ENCODE measurements at regions not wholly inside any gene's neighbourhood (a gene's known extent, or its start where the extent isn't known, plus 50 kb on each side); places are given as distances from the start of the nearest gene placed in this dataset.

DNA sequence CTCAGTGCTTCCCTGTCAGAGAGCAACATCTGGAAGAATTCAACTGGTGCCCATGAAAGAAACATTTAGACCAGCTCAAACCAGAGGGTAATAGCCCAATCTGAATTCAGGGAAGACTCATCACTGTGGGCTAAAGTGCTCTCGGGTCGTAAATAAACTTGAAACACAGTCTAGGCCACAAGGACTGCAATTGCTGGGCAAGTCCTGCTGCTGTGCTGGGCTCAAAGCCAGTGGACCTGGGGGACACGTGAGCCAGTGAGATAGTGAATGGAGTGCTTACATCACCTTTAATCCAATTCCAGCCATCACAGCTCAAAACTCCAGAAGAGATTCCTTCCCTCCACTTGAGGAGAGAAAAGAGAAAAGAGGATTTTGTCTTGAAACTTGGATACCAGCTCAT lies 78.1 kb upstream of the DAP start:
- Histone ChIP-seq H3K4me1 (no peaks in the 10 kb centered on the region), H3K27me3 (no peaks in the 10 kb centered on the region), H3K9me3 (peaks cover 0 to 3% (median 0%) of the 10 kb centered on the region in 11 donors), H3K36me3 (no peaks in the 10 kb centered on the region), H3K27ac (no peak overlapping the region), H3K4me3 (no peak overlapping the region)
- WGBS, 2 donors: 44 to 56% methylated on average over 3 of the region's 3 CpGs
- intact Hi-C loops (cut with DNase I): no loop called here
- ATAC-seq: no peak
- no peak for DNase-seq
- TF ChIP-seq, protein P1, sequence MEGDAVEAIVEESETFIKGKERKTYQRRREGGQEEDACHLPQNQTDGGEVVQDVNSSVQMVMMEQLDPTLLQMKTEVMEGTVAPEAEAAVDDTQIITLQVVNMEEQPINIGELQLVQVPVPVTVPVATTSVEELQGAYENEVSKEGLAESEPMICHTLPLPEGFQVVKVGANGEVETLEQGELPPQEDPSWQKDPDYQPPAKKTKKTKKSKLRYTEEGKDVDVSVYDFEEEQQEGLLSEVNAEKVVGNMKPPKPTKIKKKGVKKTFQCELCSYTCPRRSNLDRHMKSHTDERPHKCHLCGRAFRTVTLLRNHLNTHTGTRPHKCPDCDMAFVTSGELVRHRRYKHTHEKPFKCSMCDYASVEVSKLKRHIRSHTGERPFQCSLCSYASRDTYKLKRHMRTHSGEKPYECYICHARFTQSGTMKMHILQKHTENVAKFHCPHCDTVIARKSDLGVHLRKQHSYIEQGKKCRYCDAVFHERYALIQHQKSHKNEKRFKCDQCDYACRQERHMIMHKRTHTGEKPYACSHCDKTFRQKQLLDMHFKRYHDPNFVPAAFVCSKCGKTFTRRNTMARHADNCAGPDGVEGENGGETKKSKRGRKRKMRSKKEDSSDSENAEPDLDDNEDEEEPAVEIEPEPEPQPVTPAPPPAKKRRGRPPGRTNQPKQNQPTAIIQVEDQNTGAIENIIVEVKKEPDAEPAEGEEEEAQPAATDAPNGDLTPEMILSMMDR (IDR thresholded peaks at IDR 0.05): no peak

DNA sequence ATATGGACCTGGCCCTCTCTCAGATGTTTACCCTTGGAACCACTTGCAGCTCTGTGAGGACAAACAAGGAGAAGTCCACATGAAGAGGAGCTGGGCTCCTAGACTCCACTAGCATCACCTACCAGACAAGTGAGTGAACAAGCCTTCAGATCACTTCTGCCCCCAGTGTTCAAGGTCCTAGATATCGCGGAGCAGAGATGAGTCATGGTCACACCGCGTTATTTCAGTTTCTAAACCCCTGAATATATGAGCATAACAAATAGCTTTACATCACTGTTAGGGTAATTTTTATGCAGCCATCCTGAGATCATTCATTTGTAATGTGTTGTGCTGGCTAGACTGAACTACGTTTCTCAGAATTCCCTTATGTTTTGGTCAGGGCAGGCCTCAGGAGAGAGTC lies 77.0 kb upstream of the DAP start:
- Histone ChIP-seq H3K4me3 (no peak overlapping the region), H3K9me3 (no peaks in the 10 kb centered on the region), H3K36me3 (no peaks in the 10 kb centered on the region), H3K27me3 (no peaks in the 10 kb centered on the region), H3K4me1 (no peaks in the 10 kb centered on the region), H3K27ac (no peak overlapping the region)
- DNase-seq: no peak
- no peak for ATAC-seq
- TF ChIP-seq, protein P1 (IDR thresholded peaks at IDR 0.05): no peak
- WGBS, 2 donors: 86 to 90% methylated on average over 5 of the region's 5 CpGs
- intact Hi-C loops (cut with DNase I): no loop called here

DNA sequence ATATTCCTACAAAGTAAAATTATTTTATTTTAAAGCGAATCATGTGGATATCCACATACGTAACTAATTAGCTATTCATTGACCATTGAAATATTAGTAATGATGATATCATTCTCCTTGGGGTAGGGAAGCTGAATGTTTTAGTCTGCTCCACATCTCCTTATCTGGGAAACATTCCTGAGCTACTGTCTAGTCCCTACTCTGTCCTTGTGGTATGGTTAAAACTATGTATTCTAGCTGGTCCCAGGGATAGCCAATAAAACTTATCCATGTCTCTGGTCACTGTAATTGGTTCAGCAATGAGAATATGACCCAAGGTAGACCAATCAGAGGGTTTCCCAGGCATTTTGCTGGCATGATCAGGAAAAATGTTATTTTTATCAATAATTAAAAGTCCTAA lies 76.0 kb upstream of the DAP start:
- Histone ChIP-seq H3K27me3 (no peaks in the 10 kb centered on the region), H3K36me3 (no peaks in the 10 kb centered on the region), H3K27ac (no peak overlapping the region), H3K9me3 (no peaks in the 10 kb centered on the region), H3K4me3 (no peak overlapping the region), H3K4me1 (no peaks in the 10 kb centered on the region)
- 92 to 99% methylated on average over 2 of the region's 2 CpGs for WGBS, 2 donors
- ATAC-seq (no peak), DNase-seq (no peak)
- TF ChIP-seq, protein P1 (IDR thresholded peaks at IDR 0.05): no peak
- intact Hi-C loops (cut with DNase I): no loop called here

DNA sequence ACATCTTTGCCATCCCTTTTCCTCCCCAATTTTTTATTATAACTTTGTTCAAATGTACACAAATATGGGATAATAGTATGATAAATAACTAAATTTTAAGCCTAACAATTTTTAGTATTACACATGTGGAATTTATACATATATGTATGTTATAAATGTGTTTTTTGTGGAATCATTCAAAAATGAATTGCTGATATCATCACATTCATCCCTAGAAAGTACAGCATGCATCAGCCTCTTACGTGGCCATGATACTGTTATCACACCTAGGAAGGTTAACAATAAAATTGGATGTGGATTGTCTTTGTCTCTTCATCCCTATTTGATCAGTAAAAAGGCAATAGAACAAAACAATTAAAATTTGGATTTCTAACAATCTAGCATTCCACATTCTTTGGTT lies 73.7 kb upstream of the DAP start:
- intact Hi-C loops (cut with DNase I): no loop called here
- TF ChIP-seq, protein P1 (IDR thresholded peaks at IDR 0.05): no peak
- H3K9me3 ChIP-seq: no peaks in the 10 kb centered on the region
- ATAC-seq (no peak), DNase-seq (no peak)
- H3K27ac ChIP-seq: no peak overlapping the region
- no peaks in the 10 kb centered on the region for H3K4me1 ChIP-seq
- no peak overlapping the region for H3K4me3 ChIP-seq
- no peaks in the 10 kb centered on the region for H3K36me3 ChIP-seq
- no peaks in the 10 kb centered on the region for H3K27me3 ChIP-seq
- 82 to 83% methylated on average over 1 of the region's 1 CpG for WGBS, 2 donors

DNA sequence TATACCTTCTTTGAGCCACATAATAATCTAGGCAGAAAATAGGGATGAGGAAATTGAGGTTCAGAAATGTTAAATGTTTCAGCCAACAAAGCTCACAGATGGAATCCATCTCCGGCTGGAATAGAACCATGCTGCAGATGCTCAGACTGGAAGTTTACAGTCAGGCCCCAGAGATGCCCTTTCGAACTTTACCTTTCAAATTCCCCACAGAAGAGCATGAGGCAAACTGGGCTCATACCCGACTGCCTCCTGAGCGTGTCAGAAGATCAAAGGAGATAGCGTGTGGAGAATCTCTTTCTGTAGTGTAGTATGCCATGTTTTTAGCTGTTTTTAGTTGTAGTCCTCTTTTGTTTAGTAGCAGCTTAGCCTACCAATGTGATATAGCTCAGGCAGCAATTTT lies 72.0 kb upstream of the DAP start:
- no peak for ATAC-seq
- intact Hi-C loops (cut with DNase I): no loop called here

More for the DNA sequence above, 72.0 kb upstream of the DAP start:
- DNase-seq: no peak
- H3K27ac ChIP-seq: no peak overlapping the region
- no peaks in the 10 kb centered on the region for H3K9me3 ChIP-seq
- no peaks in the 10 kb centered on the region for H3K36me3 ChIP-seq
- H3K4me3 ChIP-seq: no peak overlapping the region
- 64 to 69% methylated on average over 5 of the region's 5 CpGs for WGBS, 2 donors
- TF ChIP-seq, protein P1 (IDR thresholded peaks at IDR 0.05): no peak
- no peaks in the 10 kb centered on the region for H3K27me3 ChIP-seq
- H3K4me1 ChIP-seq: no peaks in the 10 kb centered on the region

Measured in heart right ventricle (tissue), 16 donors.